Smooth muscle cell (in vitro differentiated cells): ENCODE measurements at regions not wholly inside any gene's neighbourhood (a gene's known extent, or its start where the extent isn't known, plus 50 kb on each side); places are given as distances from the start of the nearest gene placed in this dataset.

Experiments used
- DNase-seq: peaks from one replicate; lab custom pipeline; 2025; ENCODE audit not compliant: unreplicated experiment; lab: John Stamatoyannopoulos, UW
- H2AFZ ChIP-seq: fragments of 200-600 bp; sonication (generic); 2 replicates; pipeline ENCODE4 v1.6.0; 2016; ENCODE audit warnings: antibody characterized with exemption, low read depth, mild to moderate bottlenecking
- H3F3A ChIP-seq: fragments of 200-600 bp; sonication (generic); 2 replicates; pipeline ENCODE4 v1.6.0; 2017; ENCODE audit warnings: antibody characterized with exemption, low read depth
- H3K27ac ChIP-seq: fragments of 200-600 bp; sonication (generic); 2 replicates; pipeline ENCODE4 v1.5.1; 2016; ENCODE audit warnings: low read depth, mild to moderate bottlenecking
- H3K27me3 ChIP-seq: fragments of 200-600 bp; sonication (generic); 2 replicates; pipeline ENCODE4 v1.6.1; 2016; ENCODE audit warnings: low read depth, mild to moderate bottlenecking
- H3K36me3 ChIP-seq: fragments of 200-600 bp; sonication (generic); 2 replicates; pipeline ENCODE4 v1.5.1; 2016; ENCODE audit warnings: low read depth
- H3K4me1 ChIP-seq: fragments of 200-600 bp; sonication (generic); 2 replicates; pipeline ENCODE4 v1.5.1; 2016; ENCODE audit warnings: low read depth
- H3K4me2 ChIP-seq: fragments of 200-600 bp; sonication (generic); 2 replicates; pipeline ENCODE4 v1.6.0; 2016; ENCODE audit warnings: mild to moderate bottlenecking
- H3K4me3 ChIP-seq: fragments of 200-600 bp; sonication (generic); 2 replicates; pipeline ENCODE4 v1.5.1; 2016; ENCODE audit warnings: mild to moderate bottlenecking
- H3K79me2 ChIP-seq: fragments of 200-600 bp; sonication (generic); 2 replicates; pipeline ENCODE4 v1.6.0; 2016; ENCODE audit warnings: low read depth, mild to moderate bottlenecking
- H3K9ac ChIP-seq: fragments of 200-600 bp; sonication (generic); 2 replicates; pipeline ENCODE4 v1.6.0; 2016; ENCODE audit warnings: low read depth
- H3K9me3 ChIP-seq: fragments of 200-600 bp; sonication (generic); replicated peaks from 2 replicates; pipeline ENCODE4 v1.5.1; 2016; ENCODE audit warnings: low read depth
- H4K20me1 ChIP-seq: fragments of 200-600 bp; sonication (generic); 2 replicates; pipeline ENCODE4 v1.6.0; 2016; ENCODE audit warnings: low read depth
- CTCF ChIP-seq: fragments of 200-600 bp; sonication (generic); IDR thresholded peaks from 2 replicates; pipeline ENCODE4 v1.5.1; 2017; ENCODE audit warnings: borderline replicate concordance, mild to moderate bottlenecking, antibody characterized with exemption; ENCODE audit not compliant: insufficient read depth, poor library complexity, severe bottlenecking
- WGBS: methylation state at CpG from one replicate; pipeline ENCODE4 v1.1.7; 2016; ENCODE audit warnings: low lambda C conversion rate; 5-methylcytosine and 5-hydroxymethylcytosine counted together

GRCh38 chr1:209526137-209526536 is 57.4 kb upstream of the CAMK1G start:
- Histone ChIP-seq H3K9ac (no peak overlapping the region), H3K79me2 (no peaks in the 10 kb centered on the region), H3K4me1 (peaks cover 9% of the 10 kb centered on the region), H3K4me2 (no peak overlapping the region), H3K36me3 (no peaks in the 10 kb centered on the region), H4K20me1 (no peaks in the 10 kb centered on the region), H2AFZ (no peak overlapping the region), H3K4me3 (no peak overlapping the region), H3K27ac (no peak overlapping the region), H3F3A (no peaks in the 10 kb centered on the region), H3K9me3 (no peaks in the 10 kb centered on the region), H3K27me3 (no peaks in the 10 kb centered on the region)
- TF ChIP-seq CTCF, result no peak
- 78% methylated on average over 2 of the region's 2 CpGs for WGBS
- DNase-seq, result no peak

GRCh38 chr1:209527372-209527771 is 56.1 kb upstream of the CAMK1G start:
- Histone ChIP-seq H3K27ac (peak overlapping the region; percentile 91), H3K4me2 (peak overlapping the region; percentile 39)
- WGBS, result 49% methylated on average over 2 of the region's 2 CpGs

GRCh38 chr1:209527993-209528717 is 55.4 kb upstream of the CAMK1G start:
- H3K27ac ChIP-seq, result peak overlapping the region; percentile 91
- H2AFZ ChIP-seq, result no peak overlapping the region
- H3K9ac ChIP-seq, result peak overlapping the region; percentile 59
- no peaks in the 10 kb centered on the region for H4K20me1 ChIP-seq
- peak overlapping the region; percentile 39 for H3K4me2 ChIP-seq
- no peak for DNase-seq
- no peak for TF ChIP-seq CTCF
- no peaks in the 10 kb centered on the region for H3K9me3 ChIP-seq
- WGBS, result 70% methylated on average over 9 of the region's 9 CpGs
- no peaks in the 10 kb centered on the region for H3K36me3 ChIP-seq
- peaks cover 9% of the 10 kb centered on the region for H3K4me1 ChIP-seq
- H3K4me3 ChIP-seq, result no peak overlapping the region
- H3K27me3 ChIP-seq, result peaks cover 4% of the 10 kb centered on the region
- H3K79me2 ChIP-seq, result no peaks in the 10 kb centered on the region
- no peaks in the 10 kb centered on the region for H3F3A ChIP-seq

More at GRCh38 chr1:209527372-209527771, 56.1 kb upstream of the CAMK1G start:
- no peaks in the 10 kb centered on the region for H3K9me3 ChIP-seq
- no peak for TF ChIP-seq CTCF
- H3K9ac ChIP-seq, result peak overlapping the region; percentile 59
- no peaks in the 10 kb centered on the region for H3K27me3 ChIP-seq
- H3K4me1 ChIP-seq, result peaks cover 9% of the 10 kb centered on the region
- no peaks in the 10 kb centered on the region for H3K79me2 ChIP-seq
- DNase-seq, result no peak
- H2AFZ ChIP-seq, result no peak overlapping the region
- H3F3A ChIP-seq, result no peaks in the 10 kb centered on the region
- H3K4me3 ChIP-seq, result no peak overlapping the region
- H3K36me3 ChIP-seq, result no peaks in the 10 kb centered on the region
- no peaks in the 10 kb centered on the region for H4K20me1 ChIP-seq

GRCh38 chr1:209529233-209529632 is 54.3 kb upstream of the CAMK1G start:
- WGBS, result 88% methylated on average over 3 of the region's 3 CpGs
- H3K4me1 ChIP-seq, result peaks cover 9% of the 10 kb centered on the region

More at GRCh38 chr1:209529233-209529632, 54.3 kb upstream of the CAMK1G start:
- Histone ChIP-seq H3K27ac (no peak overlapping the region), H3K4me3 (no peak overlapping the region), H3K4me2 (no peak overlapping the region), H3F3A (no peaks in the 10 kb centered on the region), H3K9me3 (no peaks in the 10 kb centered on the region), H4K20me1 (no peaks in the 10 kb centered on the region), H2AFZ (no peak overlapping the region), H3K36me3 (no peaks in the 10 kb centered on the region), H3K27me3 (peaks cover 7% of the 10 kb centered on the region), H3K79me2 (no peaks in the 10 kb centered on the region), H3K9ac (no peak overlapping the region)
- no peak for TF ChIP-seq CTCF
- no peak for DNase-seq
